ENCODE measurements at regions not wholly inside any gene's neighbourhood (a gene's known extent, or its start where the extent isn't known, plus 50 kb on each side); places are given as distances from the start of the nearest gene placed in this dataset.

GRCh38 chr15:88391700-88392099 is 75.5 kb downstream of the MRPL46 start:
- no peak overlapping the region for H3K4me3 ChIP-seq (ENCODE audit: low read depth, low read length)
- DNase-seq (ENCODE audit: low read depth), result no peak
- TF ChIP-seq CTCF (IDR thresholded peaks at IDR 0.05; ENCODE audit: low read depth, low read length, missing control alignments), result no peak
- in situ Hi-C loops (cut with HindIII; ENCODE audit: low sequenced_read_pairs), result no loop called here

DNA sequence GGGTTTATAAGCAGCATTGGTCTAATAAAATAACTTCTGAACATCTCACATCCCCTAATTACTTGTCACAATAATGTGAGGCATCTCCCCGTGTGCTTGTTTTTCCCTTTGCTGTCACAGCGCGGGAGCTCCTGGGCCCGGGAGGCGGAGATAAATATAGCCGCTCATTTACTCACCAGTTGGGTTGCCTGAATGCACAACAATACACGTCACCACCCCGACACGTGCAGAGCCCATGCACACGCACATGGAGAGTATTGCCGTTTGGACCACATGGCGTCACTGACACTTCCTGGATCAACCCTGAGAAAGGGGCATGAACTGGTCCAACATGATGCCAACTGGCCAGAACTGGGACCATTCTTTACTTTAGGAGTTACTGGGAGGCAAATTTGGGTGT is 76.2 kb downstream of the MRPL46 start:
- no peak for TF ChIP-seq CTCF (IDR thresholded peaks at IDR 0.05; ENCODE audit: low read depth, low read length, missing control alignments)
- in situ Hi-C loops (cut with HindIII; ENCODE audit: low sequenced_read_pairs), result no loop called here
- H3K4me3 ChIP-seq (ENCODE audit: low read depth, low read length), result no peak overlapping the region
- no peak for DNase-seq (ENCODE audit: low read depth)

DNA sequence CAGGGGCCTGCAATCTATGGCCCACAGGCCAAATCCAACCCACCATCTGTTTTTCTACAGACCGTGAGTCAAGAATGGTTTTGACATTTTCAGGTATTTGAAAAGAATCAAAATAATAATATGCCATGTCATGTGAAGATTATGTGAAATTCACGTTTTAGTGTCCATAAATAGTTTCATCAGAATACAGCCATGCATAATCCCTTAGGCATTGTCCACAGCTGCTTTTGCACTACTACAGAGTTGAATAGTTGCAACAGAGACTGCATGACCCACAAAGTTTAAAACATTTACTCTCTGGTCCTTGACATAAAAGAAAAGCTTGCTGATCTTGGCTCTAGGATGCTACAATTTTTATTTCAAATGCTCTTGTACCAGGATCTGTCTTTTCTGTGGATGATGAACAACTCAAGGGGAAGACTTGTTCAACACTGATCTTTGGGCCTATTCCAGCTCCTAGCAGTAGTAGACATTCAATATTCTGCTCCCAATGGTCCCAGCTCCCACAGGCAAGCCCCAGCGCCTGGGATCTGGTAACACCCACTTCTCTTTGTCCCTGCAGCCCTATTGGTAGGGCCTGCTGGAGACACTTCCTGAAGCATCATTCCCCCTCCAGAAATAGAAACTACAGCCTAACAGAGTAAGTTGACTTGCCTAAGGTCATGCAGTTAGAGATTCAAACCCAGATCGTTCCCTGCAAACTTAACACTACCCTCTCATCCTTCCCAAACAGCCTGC is 76.9 kb downstream of the MRPL46 start:
- DNase-seq (ENCODE audit: low read depth), result no peak
- TF ChIP-seq CTCF (IDR thresholded peaks at IDR 0.05; ENCODE audit: low read depth, low read length, missing control alignments), result no peak
- no peak overlapping the region for H3K4me3 ChIP-seq (ENCODE audit: low read depth, low read length)
- in situ Hi-C loops (cut with HindIII; ENCODE audit: low sequenced_read_pairs), result no loop called here

- no peak for DNase-seq (ENCODE audit: low read depth)
- in situ Hi-C loops (cut with HindIII; ENCODE audit: low sequenced_read_pairs), result no loop called here
- no peak for TF ChIP-seq CTCF (IDR thresholded peaks at IDR 0.05; ENCODE audit: low read depth, low read length, missing control alignments)
- no peak overlapping the region for H3K4me3 ChIP-seq (ENCODE audit: low read depth, low read length)
Measured at GRCh38 chr15:88389120-88389519, 78.1 kb downstream of the MRPL46 start.

- H3K4me3 ChIP-seq (ENCODE audit: low read depth, low read length), result no peak overlapping the region
- in situ Hi-C loops (cut with HindIII; ENCODE audit: low sequenced_read_pairs), result no loop called here
- DNase-seq (ENCODE audit: low read depth), result no peak
- no peak for TF ChIP-seq CTCF (IDR thresholded peaks at IDR 0.05; ENCODE audit: low read depth, low read length, missing control alignments)
Measured at GRCh38 chr15:88388686-88389085, 78.5 kb downstream of the MRPL46 start.

DNA sequence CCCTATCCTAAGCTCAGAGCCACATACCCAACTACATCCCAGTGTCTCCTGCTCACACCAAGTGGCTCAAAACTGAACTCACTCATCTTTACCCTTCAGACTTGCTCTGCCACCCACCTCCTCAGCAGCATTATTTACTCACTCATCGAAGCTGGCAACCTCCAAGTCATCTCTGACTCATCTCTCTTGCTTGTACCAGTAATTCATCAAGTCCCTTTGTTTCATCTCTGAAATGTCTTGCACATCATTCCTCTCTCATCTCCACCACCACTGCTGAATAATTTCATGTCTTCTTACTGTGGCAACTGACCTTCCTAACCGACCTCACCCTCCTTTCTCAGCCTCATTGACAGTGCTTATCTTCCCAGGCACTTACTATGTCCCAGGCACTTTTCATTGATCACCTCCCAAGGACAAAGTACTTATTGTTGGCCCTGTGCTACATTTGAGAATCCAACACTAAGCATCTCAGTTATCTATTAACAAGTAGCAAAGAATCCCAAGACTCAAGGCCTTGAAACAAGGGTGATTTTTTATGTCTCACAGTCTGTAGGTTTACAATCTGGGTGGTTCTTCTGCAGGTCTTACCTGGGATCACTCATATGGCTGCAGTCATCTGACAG is 82.0 kb downstream of the MRPL46 start:
- TF ChIP-seq CTCF (IDR thresholded peaks at IDR 0.05; ENCODE audit: low read depth, low read length, missing control alignments), result no peak
- DNase-seq (ENCODE audit: low read depth), result no peak
- H3K4me3 ChIP-seq (ENCODE audit: low read depth, low read length), result no peak overlapping the region
- in situ Hi-C loops (cut with HindIII; ENCODE audit: low sequenced_read_pairs), result no loop called here

Measured in astrocyte of the cerebellum (primary cell).